HEK293T (cell line): ENCODE measurements at regions not wholly inside any gene's neighbourhood (a gene's known extent, or its start where the extent isn't known, plus 50 kb on each side); places are given as distances from the start of the nearest gene placed in this dataset.

Experiments used
- CTCF ChIA-PET: fragments of 350-600 bp; formaldehyde crosslinking; extraction: SDS; loops from one replicate; lab custom pipeline; 2021; ENCODE audit warnings: antibody characterized with exemption, inconsistent platforms; lab: Yijun Ruan, JAX
- POLR2A ChIA-PET: fragments of 350-600 bp; formaldehyde crosslinking; extraction: SDS; loops from one replicate; lab custom pipeline; 2020; ENCODE audit warnings: antibody characterized with exemption, inconsistent platforms; lab: Yijun Ruan, JAX
- DNase-seq: peaks from one replicate; pipeline ENCODE4 v3.0.0; 2012; ENCODE audit warnings: mixed read lengths; ENCODE audit errors: extremely low spot score
- ARNT ChIP-seq: fragments of 450-650 bp; IDR thresholded peaks from 2 replicates; pipeline ENCODE4 v1.6.1; 2017; ENCODE audit warnings: mild to moderate bottlenecking
- BHLHE40 ChIP-seq: fragments of 450-650 bp; IDR thresholded peaks from 2 replicates; pipeline ENCODE4 v1.6.1; 2016; ENCODE audit warnings: mild to moderate bottlenecking, moderate library complexity, borderline replicate concordance
- CTBP1 ChIP-seq: fragments of 450-650 bp; IDR thresholded peaks from 2 replicates; pipeline ENCODE4 v1.6.1; 2016; ENCODE audit warnings: borderline replicate concordance
- ELF4 ChIP-seq: fragments of 450-650 bp; IDR thresholded peaks from 2 replicates; pipeline ENCODE4 v1.6.1; 2017; ENCODE audit warnings: antibody characterized with exemption
- FOXA1 ChIP-seq: fragments of 450-650 bp; IDR thresholded peaks from 2 replicates; pipeline ENCODE4 v1.6.1; 2016; ENCODE audit warnings: mild to moderate bottlenecking
- FOXK2 ChIP-seq: fragments of 450-650 bp; IDR thresholded peaks from 2 replicates; pipeline ENCODE4 v1.6.1; 2016; ENCODE audit warnings: mild to moderate bottlenecking
- FOXM1 ChIP-seq: fragments of 450-650 bp; IDR thresholded peaks from 2 replicates; pipeline ENCODE4 v1.6.1; 2017; ENCODE audit warnings: mild to moderate bottlenecking, borderline replicate concordance
- HDGF ChIP-seq: fragments of 450-650 bp; IDR thresholded peaks from 2 replicates; pipeline ENCODE4 v1.6.1; 2017; ENCODE audit warnings: antibody characterized with exemption, borderline replicate concordance
- L3MBTL2 ChIP-seq: fragments of 450-650 bp; conservative IDR thresholded peaks from 2 replicates; pipeline ENCODE4 v1.6.1; 2016; ENCODE audit warnings: mild to moderate bottlenecking
- LEF1 ChIP-seq: fragments of 450-650 bp; IDR thresholded peaks from 2 replicates; pipeline ENCODE4 v1.6.1; 2017; ENCODE audit warnings: mild to moderate bottlenecking, borderline replicate concordance
- NFRKB ChIP-seq: fragments of 450-650 bp; IDR thresholded peaks from 2 replicates; pipeline ENCODE4 v1.6.1; 2016; ENCODE audit warnings: mild to moderate bottlenecking, moderate library complexity
- PKNOX1 ChIP-seq: fragments of 450-650 bp; IDR thresholded peaks from 2 replicates; pipeline ENCODE4 v1.6.1; 2016
- SP1 ChIP-seq: fragments of 450-650 bp; IDR thresholded peaks from 2 replicates; pipeline ENCODE4 v1.6.1; 2017
- SUZ12 ChIP-seq: fragments of 450-650 bp; IDR thresholded peaks from 2 replicates; pipeline ENCODE4 v1.6.1; 2016; ENCODE audit warnings: mild to moderate bottlenecking
- TARDBP ChIP-seq: fragments of 450-650 bp; IDR thresholded peaks from 2 replicates; pipeline ENCODE4 v1.6.1; 2016
- ZNF384 ChIP-seq: fragments of 450-650 bp; IDR thresholded peaks from 2 replicates; pipeline ENCODE4 v1.6.1; 2016

- no peak for TF ChIP-seq ZNF384
- TF ChIP-seq NFRKB = no peak
- TF ChIP-seq LEF1 = no peak
- no peak for TF ChIP-seq ARNT
- no peak for TF ChIP-seq CTBP1
- TF ChIP-seq SP1 = no peak
- no peak for TF ChIP-seq PKNOX1
- no peak for TF ChIP-seq BHLHE40
- no peak for TF ChIP-seq HDGF
- no peak for DNase-seq
- ChIA-PET POLR2A (interaction anchor here (1.0 kb wide), 1 partner anchor 176 kb away, joined by 3 read pairs; the partner anchor contains the start of gene KLF6), CTCF (interaction anchor here (0.6 kb wide), 1 partner anchor 691 kb away, joined by 3 read pairs; no protein-coding TSS in a partner anchor)
These were observed 176.1 kb upstream of the KLF6 start for GRCh38 chr10:3961082-3961481.

GRCh38 chr10:3960496-3960895 lies 175.5 kb upstream of the KLF6 start:
- ChIA-PET POLR2A (interaction anchor here (1.0 kb wide), 1 partner anchor 175 kb away, joined by 3 read pairs; the partner anchor contains the start of gene KLF6), CTCF (no interaction called here)
- DNase-seq = no peak
- TF ChIP-seq ARNT = no peak
- no peak for TF ChIP-seq BHLHE40
- no peak for TF ChIP-seq TARDBP
- no peak for TF ChIP-seq CTBP1
- no peak for TF ChIP-seq FOXK2
- no peak for TF ChIP-seq SUZ12
- no peak for TF ChIP-seq ZNF384

- TF ChIP-seq ELF4 = no peak
- no peak for TF ChIP-seq LEF1
- TF ChIP-seq HDGF = no peak
- TF ChIP-seq SP1 = no peak
- no peak for TF ChIP-seq TARDBP
- no peak for TF ChIP-seq FOXM1
- no peak for TF ChIP-seq FOXA1
- no peak for TF ChIP-seq PKNOX1
- TF ChIP-seq NFRKB = no peak
- TF ChIP-seq FOXK2 = no peak
- TF ChIP-seq CTBP1 = no peak
- TF ChIP-seq ARNT = no peak
- no peak for TF ChIP-seq L3MBTL2
- TF ChIP-seq ZNF384 = no peak
- TF ChIP-seq SUZ12 = no peak
- TF ChIP-seq BHLHE40 = no peak
- DNase-seq = no peak
- ChIA-PET CTCF (no interaction called here), POLR2A (no interaction called here)
These were observed 174.6 kb upstream of the KLF6 start for GRCh38 chr10:3959370-3960325.

GRCh38 chr10:3958472-3958996 lies 173.5 kb upstream of the KLF6 start:
- ChIA-PET CTCF (no interaction called here), POLR2A (no interaction called here)
- TF ChIP-seq ZNF384 = no peak
- no peak for TF ChIP-seq NFRKB
- no peak for TF ChIP-seq LEF1
- TF ChIP-seq HDGF = no peak
- TF ChIP-seq ARNT = no peak
- TF ChIP-seq BHLHE40 = no peak
- no peak for TF ChIP-seq FOXK2
- no peak for TF ChIP-seq CTBP1
- TF ChIP-seq FOXA1 = no peak
- no peak for TF ChIP-seq L3MBTL2
- no peak for DNase-seq

- POLR2A ChIA-PET = interaction anchor here (2.9 kb wide), 1 partner anchor 171 kb away, joined by 8 read pairs; the partner anchor contains the start of gene KLF6
- DNase-seq = no peak
- TF ChIP-seq L3MBTL2 = no peak
- TF ChIP-seq SP1 = no peak
- no peak for TF ChIP-seq HDGF
- TF ChIP-seq FOXK2 = no peak
- CTCF ChIA-PET = no interaction called here
These were observed 171.1 kb upstream of the KLF6 start for GRCh38 chr10:3955955-3956617.

- TF ChIP-seq ARNT (no peak), LEF1 (no peak), BHLHE40 (no peak), SP1 (no peak), FOXA1 (no peak), FOXM1 (no peak), FOXK2 (no peak), SUZ12 (no peak), PKNOX1 (no peak), ZNF384 (no peak), TARDBP (no peak), L3MBTL2 (no peak)
- ChIA-PET CTCF (interaction anchor here (0.6 kb wide), 1 partner anchor 21 kb away, joined by 3 read pairs; no protein-coding TSS in a partner anchor), POLR2A (interaction anchor here (2.9 kb wide), 1 partner anchor 170 kb away, joined by 8 read pairs; the partner anchor contains the start of gene KLF6)
- DNase-seq = peak; percentile 49
These were observed 170.5 kb upstream of the KLF6 start for GRCh38 chr10:3955493-3955892.
